Keratinocyte (primary cell): ENCODE measurements at regions not wholly inside any gene's neighbourhood (a gene's known extent, or its start where the extent isn't known, plus 50 kb on each side); places are given as distances from the start of the nearest gene placed in this dataset.

Experiments used
- DNase-seq: peaks from one replicate; pipeline ENCODE4 v3.0.0-alpha.2; 2011; ENCODE audit warnings: low read depth, missing footprints, low spot score
- FAIRE-seq: peaks from 2 replicates; lab custom pipeline; 2011; peaks lifted over from hg19 to GRCh38; lab: Jason Lieb, UNC
- H2AFZ ChIP-seq: 2 replicates; pipeline ENCODE4 v1.6.0; 2012; ENCODE audit warnings: low read length, control low read depth, inconsistent platforms; ENCODE audit not compliant: control insufficient read depth
- H3K27ac ChIP-seq: 2 replicates; pipeline ENCODE4 v1.5.1; 2011; ENCODE audit warnings: low read length; ENCODE audit not compliant: control insufficient read depth, insufficient read depth
- H3K27me3 ChIP-seq: 3 replicates; pipeline ENCODE4 v1.6.0; 2011; ENCODE audit warnings: low read length; ENCODE audit not compliant: control insufficient read depth, insufficient read depth; ENCODE audit errors: extremely low read depth
- H3K36me3 ChIP-seq, 2 experiments: 2 replicates in 1 of 2; 3 replicates in 1 of 2; pipeline ENCODE4 v1.5.1; 2011; ENCODE audit warnings: low read length in 2 of 2, mild to moderate bottlenecking in 1 of 2; ENCODE audit not compliant: control insufficient read depth in 2 of 2, insufficient read depth in 2 of 2; ENCODE audit errors: extremely low read depth in 1 of 2
- H3K4me1 ChIP-seq: 3 replicates; pipeline ENCODE4 v1.5.1; 2011; ENCODE audit warnings: low read length; ENCODE audit not compliant: control insufficient read depth, insufficient read depth; ENCODE audit errors: extremely low read depth
- H3K4me2 ChIP-seq: 3 replicates; pipeline ENCODE4 v1.6.0; 2011; ENCODE audit warnings: low read depth, low read length; ENCODE audit not compliant: control insufficient read depth, insufficient read depth; ENCODE audit errors: extremely low read depth
- H3K4me3 ChIP-seq, 3 experiments: fragments of 200-600 bp in 1 of 3; sonication (generic) in 1 of 3; 2 replicates in 2 of 3; 3 replicates in 1 of 3; pipeline ENCODE4 v1.5.1; 2011 to 2016; ENCODE audit warnings: low read length in 3 of 3, mild to moderate bottlenecking in 3 of 3, control low read depth in 2 of 3, inconsistent platforms in 1 of 3, low read depth in 1 of 3, mixed read lengths in 1 of 3, mixed run types in 1 of 3, moderate library complexity in 1 of 3; ENCODE audit not compliant: control insufficient read depth in 2 of 3, insufficient read depth in 2 of 3; ENCODE audit errors: extremely low read depth in 1 of 3
- H3K79me2 ChIP-seq: 2 replicates; pipeline ENCODE4 v1.6.0; 2012; ENCODE audit warnings: low read length; ENCODE audit not compliant: control insufficient read depth, insufficient read depth
- H3K9ac ChIP-seq: 3 replicates; pipeline ENCODE4 v1.6.0; 2011; ENCODE audit warnings: low read length; ENCODE audit not compliant: control insufficient read depth, insufficient read depth; ENCODE audit errors: extremely low read depth
- H3K9me1 ChIP-seq: 3 replicates; pipeline ENCODE4 v1.6.0; 2011; ENCODE audit warnings: low read length; ENCODE audit not compliant: control insufficient read depth, insufficient read depth; ENCODE audit errors: extremely low read depth
- H3K9me3 ChIP-seq: 2 replicates; pipeline ENCODE4 v1.5.1; 2012; ENCODE audit warnings: low read depth, low read length; ENCODE audit not compliant: control insufficient read depth
- H4K20me1 ChIP-seq: 3 replicates; pipeline ENCODE4 v1.6.0; 2011; ENCODE audit warnings: low read length; ENCODE audit not compliant: control insufficient read depth, insufficient read depth; ENCODE audit errors: extremely low read depth
- EZH2 ChIP-seq: IDR thresholded peaks from one replicate; pipeline ENCODE4 v1.6.1; 2012; ENCODE audit warnings: inconsistent platforms, mild to moderate bottlenecking, low read length, moderate library complexity
- dilution Hi-C: fragments of 300-500 bp; cut with MboI; formaldehyde crosslinking; loops from one replicate; pipeline ENCODE4 v1.7.0; 2020; ENCODE audit warnings: low sequenced_read_pairs; ENCODE audit not compliant: extremely low pct_ligation_motif_present
- TF ChIP-seq, protein P1 (sequence below), 3 experiments: IDR thresholded peaks in 1 of 3; conservative IDR thresholded peaks in 1 of 3; optimal IDR thresholded peaks in 1 of 3; 2 replicates in 2 of 3; 3 replicates in 1 of 3; pipeline versions ENCODE3 to v1.5.1; 2011; ENCODE audit warnings: low read length in 3 of 3, mild to moderate bottlenecking in 3 of 3, moderate library complexity in 2 of 3, control low read depth in 1 of 3, inconsistent platforms in 1 of 3; ENCODE audit not compliant: insufficient read depth in 2 of 3; ENCODE audit errors: extremely low read depth in 1 of 3

DNA sequence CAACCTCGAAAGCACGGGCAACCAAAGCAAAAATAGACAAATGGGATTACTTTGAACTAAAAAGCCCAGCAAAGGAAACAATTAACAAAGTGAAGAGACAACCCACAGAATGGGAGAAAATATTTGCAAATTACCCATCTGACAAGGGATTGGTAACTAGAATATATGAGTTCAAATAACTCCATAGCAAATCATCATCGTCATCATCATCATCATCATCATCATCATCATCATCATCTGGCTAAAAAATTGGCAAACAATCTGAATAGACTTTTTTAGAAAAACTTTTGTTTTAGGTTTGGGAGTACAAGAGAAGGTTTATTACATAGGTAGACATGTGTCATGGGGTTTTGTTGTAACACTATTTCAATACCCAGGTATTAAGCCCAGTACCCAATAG lies 1239.3 kb upstream of the FAM98A start:
- Histone ChIP-seq H3K79me2 (no peaks in the 10 kb centered on the region), H3K9ac (no peak overlapping the region), H3K27me3 (no peaks in the 10 kb centered on the region), H3K9me1 (no peaks in the 10 kb centered on the region), H3K27ac (no peak overlapping the region), H3K4me3 (no peak overlapping the region), H3K9me3 (no peaks in the 10 kb centered on the region), H3K36me3 (no peaks in the 10 kb centered on the region), H2AFZ (no peak overlapping the region), H4K20me1 (no peaks in the 10 kb centered on the region), H3K4me1 (no peaks in the 10 kb centered on the region), H3K4me2 (no peak overlapping the region)
- TF ChIP-seq EZH2 = no peak
- TF ChIP-seq, protein P1, sequence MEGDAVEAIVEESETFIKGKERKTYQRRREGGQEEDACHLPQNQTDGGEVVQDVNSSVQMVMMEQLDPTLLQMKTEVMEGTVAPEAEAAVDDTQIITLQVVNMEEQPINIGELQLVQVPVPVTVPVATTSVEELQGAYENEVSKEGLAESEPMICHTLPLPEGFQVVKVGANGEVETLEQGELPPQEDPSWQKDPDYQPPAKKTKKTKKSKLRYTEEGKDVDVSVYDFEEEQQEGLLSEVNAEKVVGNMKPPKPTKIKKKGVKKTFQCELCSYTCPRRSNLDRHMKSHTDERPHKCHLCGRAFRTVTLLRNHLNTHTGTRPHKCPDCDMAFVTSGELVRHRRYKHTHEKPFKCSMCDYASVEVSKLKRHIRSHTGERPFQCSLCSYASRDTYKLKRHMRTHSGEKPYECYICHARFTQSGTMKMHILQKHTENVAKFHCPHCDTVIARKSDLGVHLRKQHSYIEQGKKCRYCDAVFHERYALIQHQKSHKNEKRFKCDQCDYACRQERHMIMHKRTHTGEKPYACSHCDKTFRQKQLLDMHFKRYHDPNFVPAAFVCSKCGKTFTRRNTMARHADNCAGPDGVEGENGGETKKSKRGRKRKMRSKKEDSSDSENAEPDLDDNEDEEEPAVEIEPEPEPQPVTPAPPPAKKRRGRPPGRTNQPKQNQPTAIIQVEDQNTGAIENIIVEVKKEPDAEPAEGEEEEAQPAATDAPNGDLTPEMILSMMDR (optimal IDR thresholded peaks at IDR 0.05 in 1 of 3, IDR thresholded peaks at IDR 0.05 in 1 of 3, conservative IDR thresholded peaks at IDR 0.05 in 1 of 3; ENCODE audit: extremely low read depth in 1 of 3, insufficient read depth in 2 of 3, low read length in 3 of 3) = no peak
- DNase-seq (no peak), FAIRE-seq (no peak)
- dilution Hi-C loops = no loop called here

DNA sequence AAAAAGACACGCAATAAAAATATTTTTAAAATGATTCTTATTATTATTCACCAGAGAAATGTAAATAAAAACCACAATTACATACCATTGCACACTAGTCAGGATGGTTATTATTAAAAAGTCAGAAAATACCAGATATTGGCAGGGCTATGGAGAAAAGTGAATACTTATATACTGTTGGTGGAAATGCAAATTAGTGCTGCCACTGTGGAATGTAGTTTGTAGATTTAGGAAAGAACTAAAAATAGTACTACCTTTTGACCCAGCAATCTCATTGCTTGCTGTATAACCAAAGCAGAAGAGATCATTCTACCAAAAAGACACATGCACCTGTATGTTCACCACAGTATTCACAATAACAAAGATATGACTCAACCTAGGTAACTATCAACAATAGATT lies 1237.3 kb upstream of the FAM98A start:
- Histone ChIP-seq H3K27ac (no peak overlapping the region), H3K27me3 (no peaks in the 10 kb centered on the region), H3K9ac (no peak overlapping the region), H3K79me2 (no peaks in the 10 kb centered on the region), H3K4me3 (no peak overlapping the region), H3K4me2 (no peak overlapping the region), H3K4me1 (no peaks in the 10 kb centered on the region), H4K20me1 (no peaks in the 10 kb centered on the region), H3K9me1 (no peaks in the 10 kb centered on the region), H3K9me3 (no peaks in the 10 kb centered on the region), H3K36me3 (no peaks in the 10 kb centered on the region), H2AFZ (no peak overlapping the region)
- dilution Hi-C loops = no loop called here
- no peak for TF ChIP-seq EZH2
- TF ChIP-seq, protein P1 (optimal IDR thresholded peaks at IDR 0.05 in 1 of 3, IDR thresholded peaks at IDR 0.05 in 1 of 3, conservative IDR thresholded peaks at IDR 0.05 in 1 of 3; ENCODE audit: extremely low read depth in 1 of 3, insufficient read depth in 2 of 3, low read length in 3 of 3) = no peak
- FAIRE-seq (no peak), DNase-seq (no peak)
